ENCODE measurements at regions not wholly inside any gene's neighbourhood (a gene's known extent, or its start where the extent isn't known, plus 50 kb on each side); places are given as distances from the start of the nearest gene placed in this dataset.
"Not testable (repeated sequence)": the region's sequence is repeated elsewhere in the genome, so short reads cannot be mapped to it uniquely, and the experiment has no call there.

DNA sequence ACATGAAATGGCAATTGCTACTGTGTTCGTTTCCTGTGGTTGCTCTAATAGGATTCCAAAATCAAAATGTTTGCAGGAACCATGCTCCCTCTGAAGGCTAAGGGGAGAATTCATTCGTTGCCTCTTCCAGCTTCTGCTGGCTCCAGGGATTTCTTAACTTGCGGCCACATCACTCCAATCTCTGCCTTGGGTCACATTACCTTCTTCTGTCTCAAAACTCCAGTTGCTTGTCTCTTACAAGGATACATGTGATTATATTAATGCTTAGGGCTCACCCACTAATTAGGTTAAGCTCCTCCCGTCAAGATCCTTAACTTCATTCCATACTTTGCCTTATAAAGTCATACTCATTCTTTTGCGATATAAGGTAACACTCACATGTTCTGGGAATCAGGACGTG, 208.4 kb downstream of the RBM46 start:
- H3K4me3 ChIP-seq (replicated peaks; ENCODE audit: low read depth, low read length) = no peak overlapping the region
- no peak for DNase-seq (ENCODE audit: low read depth)
- TF ChIP-seq, protein P1, sequence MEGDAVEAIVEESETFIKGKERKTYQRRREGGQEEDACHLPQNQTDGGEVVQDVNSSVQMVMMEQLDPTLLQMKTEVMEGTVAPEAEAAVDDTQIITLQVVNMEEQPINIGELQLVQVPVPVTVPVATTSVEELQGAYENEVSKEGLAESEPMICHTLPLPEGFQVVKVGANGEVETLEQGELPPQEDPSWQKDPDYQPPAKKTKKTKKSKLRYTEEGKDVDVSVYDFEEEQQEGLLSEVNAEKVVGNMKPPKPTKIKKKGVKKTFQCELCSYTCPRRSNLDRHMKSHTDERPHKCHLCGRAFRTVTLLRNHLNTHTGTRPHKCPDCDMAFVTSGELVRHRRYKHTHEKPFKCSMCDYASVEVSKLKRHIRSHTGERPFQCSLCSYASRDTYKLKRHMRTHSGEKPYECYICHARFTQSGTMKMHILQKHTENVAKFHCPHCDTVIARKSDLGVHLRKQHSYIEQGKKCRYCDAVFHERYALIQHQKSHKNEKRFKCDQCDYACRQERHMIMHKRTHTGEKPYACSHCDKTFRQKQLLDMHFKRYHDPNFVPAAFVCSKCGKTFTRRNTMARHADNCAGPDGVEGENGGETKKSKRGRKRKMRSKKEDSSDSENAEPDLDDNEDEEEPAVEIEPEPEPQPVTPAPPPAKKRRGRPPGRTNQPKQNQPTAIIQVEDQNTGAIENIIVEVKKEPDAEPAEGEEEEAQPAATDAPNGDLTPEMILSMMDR (IDR thresholded peaks at IDR 0.05; ENCODE audit: low read length, missing control alignments) = no peak

DNA sequence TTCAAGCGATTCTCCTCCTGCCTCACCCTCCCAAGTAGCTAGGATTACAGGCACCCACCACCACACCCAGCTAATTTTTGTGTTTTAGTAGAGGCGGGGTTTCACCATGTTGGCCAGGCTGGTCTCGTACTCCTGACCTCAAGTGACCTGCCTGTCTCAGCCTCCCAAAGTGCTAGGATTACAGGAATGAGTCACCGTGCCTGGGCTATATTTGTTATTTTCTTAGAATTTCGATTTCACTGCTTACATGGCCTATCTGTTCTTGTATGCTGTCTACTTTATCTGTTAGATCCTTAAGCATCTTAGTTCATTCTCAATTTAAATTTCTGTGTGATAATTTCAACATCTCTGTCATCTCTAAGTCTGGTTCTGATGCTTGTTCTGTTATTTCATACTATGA, 210.6 kb upstream of the NPY2R start:
- not testable (repeated sequence) for H3K4me3 ChIP-seq (replicated peaks; ENCODE audit: low read depth, low read length); DNase-seq (ENCODE audit: low read depth)

- DNase-seq (ENCODE audit: low read depth) = peak; percentile 94
- H3K4me3 ChIP-seq (replicated peaks; ENCODE audit: low read depth, low read length) = no peak overlapping the region
- TF ChIP-seq, protein P1 (IDR thresholded peaks at IDR 0.05; ENCODE audit: low read length, missing control alignments) = no peak
Measured at GRCh38 chr4:154998284-154998683, 210.2 kb upstream of the NPY2R start.

DNA sequence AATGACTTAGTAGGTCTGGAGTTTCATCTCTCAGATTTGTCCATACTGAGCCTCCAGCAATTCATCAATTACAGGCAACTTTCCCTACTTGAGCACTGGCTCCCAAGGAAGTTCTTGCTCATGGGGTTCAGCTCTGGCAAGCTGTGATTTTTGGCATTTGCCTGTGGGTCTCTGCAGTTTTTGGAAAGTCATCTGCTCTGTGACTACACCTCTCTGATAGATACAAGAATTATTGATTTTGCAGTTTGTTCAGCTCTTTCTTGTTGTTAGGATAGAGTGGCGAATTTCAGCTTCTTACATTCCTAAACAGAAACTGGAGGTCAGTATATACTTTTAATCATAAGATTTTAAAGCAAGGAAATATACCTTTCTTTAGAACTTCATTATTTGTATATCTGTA, 209.7 kb upstream of the NPY2R start:
- TF ChIP-seq, protein P1 (IDR thresholded peaks at IDR 0.05; ENCODE audit: low read length, missing control alignments) = no peak
- no peak overlapping the region for H3K4me3 ChIP-seq (replicated peaks; ENCODE audit: low read depth, low read length)
- DNase-seq (ENCODE audit: low read depth) = no peak

- DNase-seq (ENCODE audit: low read depth) = no peak
- no peak overlapping the region for H3K4me3 ChIP-seq (replicated peaks; ENCODE audit: low read depth, low read length)
- TF ChIP-seq, protein P1 (IDR thresholded peaks at IDR 0.05; ENCODE audit: low read length, missing control alignments) = no peak
Measured at GRCh38 chr4:154999950-155000578, 208.4 kb upstream of the NPY2R start.

DNA sequence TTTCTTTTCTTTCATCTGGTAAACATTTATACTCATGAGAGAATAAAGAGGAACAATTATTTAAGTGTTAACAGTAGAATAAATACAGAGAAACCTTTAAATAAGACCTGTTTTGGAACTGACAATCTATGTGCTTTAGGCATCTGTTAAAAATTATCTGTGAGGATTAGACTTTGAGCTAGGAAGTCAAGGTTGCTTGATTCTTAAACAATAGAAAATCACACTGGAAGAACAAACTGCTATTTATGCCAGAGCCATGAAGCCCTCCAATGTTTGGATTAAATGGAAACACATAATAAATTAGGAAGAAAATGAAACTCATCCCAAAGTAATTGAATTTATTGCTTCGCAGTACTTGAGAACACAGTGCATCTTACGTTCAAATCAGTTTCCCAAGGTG, 207.2 kb upstream of the NPY2R start:
- TF ChIP-seq, protein P1 (IDR thresholded peaks at IDR 0.05; ENCODE audit: low read length, missing control alignments) = no peak
- H3K4me3 ChIP-seq (replicated peaks; ENCODE audit: low read depth, low read length) = no peak overlapping the region
- DNase-seq (ENCODE audit: low read depth) = no peak

GRCh38 chr4:155005395-155006090, 202.9 kb upstream of the NPY2R start:
- DNase-seq (ENCODE audit: low read depth) = peak; percentile 76
- TF ChIP-seq, protein P1 (IDR thresholded peaks at IDR 0.05; ENCODE audit: low read length, missing control alignments) = no peak
- no peak overlapping the region for H3K4me3 ChIP-seq (replicated peaks; ENCODE audit: low read depth, low read length)
